HL-60/S4 treated with retinoic acid at 250 ng/mL for 4 days and 3 days (cell line): ENCODE measurements at regions not wholly inside any gene's neighbourhood (a gene's known extent, or its start where the extent isn't known, plus 50 kb on each side); places are given as distances from the start of the nearest gene placed in this dataset.

Experiments
- in situ Hi-C: fragments of 300-500 bp; cut with MboI; formaldehyde crosslinking; loops from 2 replicates; pipeline ENCODE4 v1.7.0; 2022; ENCODE audit warnings: low sequenced_read_pairs

DNA sequence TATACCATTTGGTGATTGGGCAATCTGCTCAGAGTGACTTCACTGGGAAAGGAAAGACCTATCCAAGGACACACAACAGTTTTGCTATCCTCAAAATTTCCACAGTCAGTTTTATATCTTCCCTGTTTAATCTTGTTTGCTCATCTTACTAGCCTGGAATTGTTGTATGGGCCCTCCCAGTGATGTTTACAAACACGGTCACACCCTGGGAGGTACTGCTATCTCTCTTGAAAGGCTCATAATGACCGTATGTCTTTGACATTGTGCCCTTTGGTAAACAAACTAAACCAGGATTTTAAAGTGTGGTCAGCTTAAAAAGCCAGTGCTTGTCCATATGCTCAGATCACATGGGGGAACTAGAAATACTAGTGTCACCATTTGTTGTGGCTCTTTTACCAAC, 277.0 kb downstream of the CDH2 start:
- in situ Hi-C loops: no loop called here

DNA sequence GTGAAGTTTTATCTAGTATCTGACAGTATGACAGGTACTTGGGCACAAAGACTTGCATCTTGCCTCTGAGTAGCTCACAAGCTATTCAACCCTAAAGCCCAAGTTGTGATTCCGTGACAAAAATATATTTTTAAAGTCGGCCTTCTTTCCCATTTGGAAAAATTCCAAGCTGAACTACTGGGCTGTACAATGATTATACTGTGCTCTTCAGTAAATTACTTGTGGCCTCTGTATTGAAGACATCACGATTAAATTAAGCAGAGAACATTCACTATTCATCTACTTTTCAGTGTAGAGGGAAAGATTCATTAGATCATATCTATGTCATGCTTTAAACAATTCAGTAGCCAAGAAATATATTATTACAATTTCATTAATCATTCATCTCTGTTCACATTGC, 282.2 kb downstream of the CDH2 start:
- in situ Hi-C loops: no loop called here

DNA sequence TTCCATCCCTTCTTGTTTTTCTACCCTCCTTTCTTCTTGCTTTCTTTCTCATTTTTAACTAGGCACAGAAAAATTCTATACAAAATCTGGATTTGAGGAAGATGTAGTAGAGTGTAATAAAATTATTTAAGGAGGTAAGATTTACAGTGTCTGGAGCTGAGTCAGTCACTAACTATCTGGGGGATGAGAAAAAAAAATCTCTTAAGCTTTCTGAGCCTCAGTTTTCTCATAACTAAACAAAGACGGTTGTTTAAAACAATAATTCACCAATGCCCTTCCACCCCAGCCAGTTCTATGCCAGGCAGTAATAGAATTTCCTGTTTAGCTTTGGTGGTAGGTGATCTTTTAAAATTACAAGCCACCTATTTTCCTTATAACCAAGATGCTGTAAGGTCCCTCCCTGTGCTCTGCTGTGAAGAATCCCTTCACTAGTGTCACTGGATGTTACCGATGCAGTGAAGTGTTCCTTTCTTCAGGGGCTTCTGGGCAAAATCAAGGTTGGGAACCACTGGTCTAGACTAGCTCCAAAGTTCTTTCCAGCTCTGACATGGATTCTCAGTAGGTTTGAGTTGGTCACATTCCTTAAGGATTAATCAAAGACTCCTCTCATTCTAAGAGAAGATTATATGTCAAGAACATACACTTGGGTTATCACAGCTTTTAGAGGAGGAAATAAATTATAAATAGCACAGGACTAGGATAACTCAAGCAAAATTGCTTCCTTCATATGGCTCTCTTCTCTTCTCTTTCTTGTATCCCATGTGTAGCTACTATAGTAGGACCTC, 289.0 kb downstream of the CDH2 start:
- in situ Hi-C loops: no loop called here

DNA sequence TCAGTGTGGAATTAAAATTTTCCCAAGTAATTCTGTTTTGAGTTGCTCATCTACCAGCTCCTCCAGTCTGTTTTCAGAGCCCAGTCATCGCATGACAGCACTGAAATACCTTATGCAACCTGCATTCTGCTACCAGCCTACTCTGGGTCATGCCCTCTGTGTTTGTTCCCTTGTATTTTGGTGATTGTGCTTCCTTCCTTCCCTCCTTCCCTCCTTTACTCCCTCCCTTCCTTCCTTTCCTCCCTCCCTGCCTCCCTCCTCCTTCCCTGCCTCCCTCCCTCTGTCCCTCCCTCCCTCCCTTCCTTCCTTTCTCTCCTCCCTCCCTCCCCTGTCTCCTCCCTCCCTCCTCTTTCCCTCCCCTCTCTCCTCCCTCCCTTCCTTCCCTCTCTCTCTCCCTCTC, 289.6 kb downstream of the CDH2 start:
- in situ Hi-C loops: no loop called here

DNA sequence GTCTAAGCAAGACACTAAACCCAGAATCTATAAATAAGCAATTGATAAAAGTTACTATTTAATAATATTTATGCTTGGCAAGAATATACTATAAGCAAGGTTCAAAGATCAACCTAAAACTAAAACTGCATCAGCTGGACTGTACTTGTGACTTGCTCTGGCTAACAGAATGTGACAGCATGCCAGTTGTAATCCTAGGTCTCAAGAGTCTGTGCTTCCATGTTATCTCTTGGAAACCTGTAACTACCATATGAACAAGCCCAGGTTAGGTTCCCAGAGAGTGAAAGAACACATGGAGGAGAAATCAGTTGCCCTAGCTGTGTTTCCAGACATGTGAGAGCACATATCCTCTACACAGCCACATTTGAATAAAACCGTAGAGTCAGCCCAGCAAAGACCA, 297.4 kb downstream of the CDH2 start:
- in situ Hi-C loops: no loop called here

DNA sequence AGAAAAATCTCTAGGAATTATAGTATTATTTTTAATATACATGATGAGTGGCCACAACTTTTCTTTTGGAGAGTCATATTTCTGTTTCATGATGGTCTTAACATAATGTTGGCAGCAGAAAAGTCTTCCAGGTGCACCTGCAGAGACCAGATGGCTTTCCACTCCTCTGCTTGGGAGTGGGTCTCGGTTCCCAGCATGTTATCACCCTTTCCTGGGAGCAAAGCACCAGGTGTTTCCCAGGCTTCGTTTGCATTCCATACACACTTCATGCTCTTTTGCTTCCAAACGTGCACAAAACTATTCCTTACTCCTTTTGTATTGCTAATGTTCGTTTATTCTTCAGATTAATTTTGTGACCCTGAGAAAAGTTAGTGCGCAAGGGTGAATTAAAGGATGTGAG, 305.2 kb downstream of the CDH2 start:
- in situ Hi-C loops: no loop called here

DNA sequence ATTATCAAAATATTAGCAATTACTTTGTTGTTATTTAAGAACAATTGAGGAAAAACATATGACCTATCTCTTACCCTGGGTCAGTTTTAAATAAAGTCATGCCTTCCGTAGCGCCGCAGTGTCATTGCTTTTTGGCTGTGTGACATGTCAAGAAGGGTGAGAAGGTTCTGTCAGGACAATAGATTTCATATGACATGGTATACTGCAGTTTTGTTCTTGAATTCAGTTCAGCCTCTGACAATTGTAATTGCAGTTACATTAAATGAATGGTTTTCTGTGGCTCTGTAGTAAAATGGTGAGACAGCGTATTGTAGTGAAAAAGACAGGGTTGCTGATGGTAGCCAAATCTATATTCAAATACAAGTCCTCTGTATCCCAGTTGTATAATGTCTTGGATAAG, 307.2 kb downstream of the CDH2 start:
- in situ Hi-C loops: no loop called here

DNA sequence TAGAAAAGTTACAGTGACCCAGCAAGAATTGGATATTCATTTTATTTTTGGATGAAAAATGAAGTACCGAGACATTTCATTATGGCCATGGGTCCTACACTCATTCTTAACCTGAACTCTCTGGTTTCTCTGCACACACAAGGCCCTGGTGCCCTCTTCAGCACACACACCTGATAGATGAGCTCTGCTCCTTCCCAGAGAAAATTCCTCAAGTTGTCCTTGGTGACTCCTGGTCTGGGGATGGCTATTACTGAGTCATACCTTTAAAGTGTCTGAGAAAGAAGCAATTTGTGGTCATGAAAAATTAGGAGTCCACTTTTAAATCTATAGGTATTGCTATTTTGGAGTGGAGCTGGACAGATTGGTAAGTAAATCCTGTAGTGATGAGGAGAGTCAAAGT, 311.5 kb downstream of the CDH2 start:
- in situ Hi-C loops: no loop called here

DNA sequence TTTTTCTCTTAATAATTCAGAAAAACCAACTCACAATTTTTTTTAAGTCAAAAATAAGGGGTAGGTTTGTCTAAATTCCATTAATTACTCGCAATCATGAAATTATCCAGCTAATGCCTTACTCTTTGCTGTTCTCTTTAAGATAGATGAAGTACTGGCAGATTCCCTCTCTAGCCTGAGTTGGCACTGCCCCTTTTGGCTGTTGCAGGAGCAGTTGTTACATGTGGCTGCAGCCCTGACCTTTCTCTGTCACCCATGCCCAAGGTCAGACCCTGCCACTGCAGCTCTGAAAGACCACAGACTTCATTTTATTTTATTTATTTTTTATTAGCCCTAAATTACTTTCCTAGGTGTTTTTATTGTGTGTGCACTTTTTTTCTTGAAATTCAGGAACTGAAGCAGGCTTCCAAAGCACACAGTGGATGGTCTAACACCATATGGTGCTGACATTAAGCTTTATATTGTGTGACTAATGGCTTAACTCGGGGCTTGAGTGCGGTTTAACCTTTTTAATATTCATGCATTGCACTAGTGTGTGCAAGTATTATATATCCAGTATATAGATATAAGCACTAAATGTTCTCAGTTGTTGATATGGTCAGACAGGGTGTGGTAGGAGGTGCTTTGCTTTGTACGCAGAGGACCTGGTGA, 313.0 kb downstream of the CDH2 start:
- in situ Hi-C loops: no loop called here

DNA sequence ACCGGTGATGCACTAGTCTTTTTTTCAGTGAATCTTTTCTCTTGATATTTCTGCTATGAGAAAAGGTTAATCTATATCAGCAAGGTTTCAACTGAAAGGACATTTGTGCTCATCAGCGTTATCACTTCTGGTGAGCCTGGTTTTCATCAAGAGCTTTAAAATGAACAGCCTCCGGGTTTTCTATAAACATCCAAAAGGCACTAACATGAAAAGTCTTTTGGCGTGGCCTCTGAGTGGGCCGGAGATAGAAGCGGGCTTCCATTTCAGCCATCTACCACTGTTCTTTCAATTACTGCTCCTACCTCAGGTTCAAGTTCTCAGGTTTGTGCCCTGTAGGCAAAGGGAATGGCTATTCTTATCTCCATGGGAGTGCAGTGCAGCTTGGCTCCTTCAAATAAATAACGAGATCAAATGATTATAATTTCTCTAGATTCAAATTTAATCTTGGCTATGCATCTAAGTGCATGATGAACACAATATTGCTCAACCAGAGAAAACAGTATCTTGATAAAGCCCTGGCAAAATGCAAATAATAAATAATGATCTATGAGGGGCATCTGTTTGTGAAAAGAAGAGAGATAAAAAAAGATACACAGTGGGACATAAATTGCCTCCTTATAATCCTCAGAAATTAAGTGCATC, 314.8 kb downstream of the CDH2 start:
- in situ Hi-C loops: no loop called here

DNA sequence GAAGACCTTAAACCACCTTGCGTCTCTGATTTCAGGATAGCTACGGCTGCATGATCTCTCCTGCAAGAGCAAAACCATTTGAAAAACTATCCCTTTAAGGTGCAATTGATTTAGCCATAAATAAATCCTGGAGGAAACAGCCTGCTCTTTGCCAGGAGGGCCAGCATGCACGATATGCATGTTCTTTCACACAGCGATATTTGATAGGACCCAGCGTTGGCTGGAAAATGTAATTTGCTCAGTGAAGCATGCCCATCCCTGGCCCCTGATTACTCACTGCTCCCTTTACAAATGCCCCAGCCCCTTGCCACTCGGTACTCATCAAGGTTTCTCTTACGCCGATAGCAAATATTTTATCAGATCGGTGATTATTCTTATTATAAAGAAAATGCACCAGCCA, 315.4 kb downstream of the CDH2 start:
- in situ Hi-C loops: no loop called here

DNA sequence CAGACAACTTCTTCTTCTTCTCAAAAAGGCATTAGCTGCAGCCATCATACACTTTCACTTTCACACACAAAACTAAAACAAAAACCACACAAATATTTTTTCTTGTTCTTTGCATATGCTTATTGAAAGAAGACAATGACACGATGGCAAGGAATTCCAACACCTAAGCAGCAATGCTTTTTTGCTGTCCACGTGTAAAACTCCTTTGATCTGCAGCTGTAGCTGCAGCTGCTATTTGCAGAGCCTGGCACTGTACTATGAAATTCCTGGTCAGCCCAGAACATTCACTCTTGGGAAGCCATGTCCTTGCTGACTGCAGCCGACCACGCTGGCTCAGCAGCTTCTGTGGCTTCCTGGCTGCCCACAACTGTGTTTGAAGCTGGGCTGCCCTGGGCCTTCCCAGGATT, 316.2 kb downstream of the CDH2 start:
- in situ Hi-C loops: no loop called here

DNA sequence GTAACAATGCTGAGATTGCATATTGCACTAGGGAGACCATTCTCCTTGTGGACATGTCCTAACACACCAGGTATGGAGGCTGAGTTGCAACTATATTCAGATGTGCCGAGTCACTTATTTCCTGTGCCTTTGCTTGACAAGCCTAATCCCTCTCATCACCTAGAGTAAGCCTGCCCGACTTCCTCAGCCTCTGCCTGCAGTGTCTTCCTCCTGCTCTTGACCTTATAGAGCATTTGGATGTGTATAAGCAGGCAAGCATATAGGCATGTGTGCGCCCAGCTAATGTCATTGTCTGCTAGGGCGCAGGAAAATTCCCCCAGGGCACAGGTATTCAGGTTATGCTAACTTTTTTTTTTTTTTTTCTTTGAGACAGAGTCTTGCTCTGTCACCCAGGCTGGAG, 316.9 kb downstream of the CDH2 start:
- in situ Hi-C loops: no loop called here

DNA sequence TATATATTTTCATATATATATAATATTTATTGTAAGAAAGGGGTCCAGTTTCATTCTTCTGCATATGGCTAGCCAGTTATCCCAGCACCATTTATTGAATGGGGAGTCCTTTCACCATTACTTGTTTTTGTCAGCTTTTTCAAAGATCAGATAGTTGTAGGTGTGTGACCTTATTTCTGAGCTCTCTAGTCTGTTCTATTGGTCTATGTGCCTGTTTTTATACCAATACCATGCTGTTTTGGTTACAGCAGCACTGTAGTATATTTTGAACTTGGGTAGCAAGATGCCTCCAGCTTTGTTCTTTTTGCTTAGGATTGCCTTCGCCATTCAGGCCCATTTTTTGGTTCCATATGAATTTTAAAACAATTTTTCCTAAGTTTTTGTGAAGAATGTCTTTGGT, 320.1 kb downstream of the CDH2 start:
- in situ Hi-C loops: no loop called here

DNA sequence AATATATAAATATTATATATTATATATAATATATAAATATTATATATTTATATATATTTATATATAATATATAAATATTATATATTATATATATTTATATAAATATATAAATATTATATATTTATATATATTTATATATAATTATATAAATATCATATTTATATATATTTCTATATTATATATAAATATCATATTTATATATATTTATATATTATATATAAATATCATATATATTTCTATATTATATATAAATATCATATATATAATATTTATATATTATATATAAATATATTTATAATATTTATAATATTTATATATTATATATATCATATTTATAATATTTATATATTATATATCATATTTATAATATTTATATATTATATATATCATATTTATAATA, 321.4 kb downstream of the CDH2 start:
- in situ Hi-C loops: no loop called here

DNA sequence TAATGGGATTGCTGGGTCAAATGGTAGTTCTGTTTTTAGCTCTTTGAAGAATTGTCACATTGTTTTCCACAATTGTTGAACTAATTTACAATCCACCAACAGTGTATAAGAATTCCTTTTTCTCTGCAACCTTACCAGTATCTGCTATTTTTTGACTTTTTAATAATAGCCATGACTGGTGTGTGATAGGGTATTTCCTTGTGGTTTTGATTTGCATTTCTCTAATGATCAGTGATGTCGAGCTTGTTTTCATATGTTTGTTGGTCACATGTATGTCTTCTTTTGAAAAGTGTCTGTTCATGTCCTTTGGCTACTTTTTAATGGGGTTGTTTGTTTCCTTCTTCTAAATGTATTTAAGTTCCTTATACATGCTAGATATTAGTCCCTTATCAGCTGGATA, 322.3 kb downstream of the CDH2 start:
- in situ Hi-C loops: no loop called here

DNA sequence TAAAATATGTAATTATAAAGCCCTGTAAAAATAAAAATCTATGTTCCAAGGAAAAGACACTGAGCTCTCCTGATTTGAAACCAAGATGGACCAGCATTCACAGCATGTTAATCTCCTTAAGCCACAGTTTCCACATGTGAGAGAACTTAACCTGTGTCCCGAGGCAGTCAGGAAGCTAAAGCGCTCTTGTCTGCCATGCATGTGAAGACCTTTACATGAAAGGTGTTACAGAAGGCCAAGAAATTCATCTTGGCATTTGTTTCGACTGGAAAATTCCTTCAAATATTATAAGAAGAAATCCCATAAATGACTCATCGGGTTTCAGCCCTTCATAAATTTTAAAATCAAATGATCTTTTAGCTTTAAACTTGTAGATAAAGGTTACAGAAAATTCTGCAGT, 328.6 kb downstream of the CDH2 start:
- in situ Hi-C loops: no loop called here

DNA sequence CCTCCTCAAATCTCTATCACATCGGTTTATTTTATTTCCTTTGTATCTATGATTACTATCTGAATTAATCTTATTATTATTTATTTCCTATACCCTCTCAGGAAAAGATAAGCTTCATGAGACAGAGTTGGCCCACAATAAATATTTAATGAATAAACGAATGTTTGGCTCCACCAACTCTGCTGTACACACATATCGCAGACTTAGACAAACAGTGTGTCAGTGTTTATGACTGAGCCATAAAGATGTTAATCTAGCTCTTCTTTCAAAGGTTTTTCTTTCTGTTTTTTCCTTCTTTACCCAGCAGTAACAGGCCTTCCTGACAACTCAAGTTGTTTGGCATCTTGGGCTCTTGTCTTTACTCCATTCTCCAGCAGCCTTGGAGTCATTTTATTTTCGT, 329.5 kb downstream of the CDH2 start:
- in situ Hi-C loops: no loop called here

DNA sequence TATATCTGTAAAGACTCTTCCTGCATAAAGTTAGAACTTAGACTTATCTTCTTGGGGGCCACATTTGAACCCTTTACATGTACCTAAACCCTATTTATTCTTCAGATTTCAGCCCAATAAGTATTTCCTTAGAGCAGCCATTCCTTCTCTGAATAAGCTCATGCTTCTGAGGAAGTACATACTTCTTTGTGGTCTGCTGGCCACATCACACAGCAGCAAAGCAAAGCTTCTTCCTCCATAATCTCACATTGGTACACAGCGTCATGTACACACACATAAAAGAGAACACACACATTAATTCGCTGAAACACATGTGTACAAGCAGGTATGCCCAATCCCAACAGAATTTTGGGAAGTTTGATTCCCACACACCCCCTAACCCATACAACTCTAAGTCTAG, 331.0 kb downstream of the CDH2 start:
- in situ Hi-C loops: no loop called here

DNA sequence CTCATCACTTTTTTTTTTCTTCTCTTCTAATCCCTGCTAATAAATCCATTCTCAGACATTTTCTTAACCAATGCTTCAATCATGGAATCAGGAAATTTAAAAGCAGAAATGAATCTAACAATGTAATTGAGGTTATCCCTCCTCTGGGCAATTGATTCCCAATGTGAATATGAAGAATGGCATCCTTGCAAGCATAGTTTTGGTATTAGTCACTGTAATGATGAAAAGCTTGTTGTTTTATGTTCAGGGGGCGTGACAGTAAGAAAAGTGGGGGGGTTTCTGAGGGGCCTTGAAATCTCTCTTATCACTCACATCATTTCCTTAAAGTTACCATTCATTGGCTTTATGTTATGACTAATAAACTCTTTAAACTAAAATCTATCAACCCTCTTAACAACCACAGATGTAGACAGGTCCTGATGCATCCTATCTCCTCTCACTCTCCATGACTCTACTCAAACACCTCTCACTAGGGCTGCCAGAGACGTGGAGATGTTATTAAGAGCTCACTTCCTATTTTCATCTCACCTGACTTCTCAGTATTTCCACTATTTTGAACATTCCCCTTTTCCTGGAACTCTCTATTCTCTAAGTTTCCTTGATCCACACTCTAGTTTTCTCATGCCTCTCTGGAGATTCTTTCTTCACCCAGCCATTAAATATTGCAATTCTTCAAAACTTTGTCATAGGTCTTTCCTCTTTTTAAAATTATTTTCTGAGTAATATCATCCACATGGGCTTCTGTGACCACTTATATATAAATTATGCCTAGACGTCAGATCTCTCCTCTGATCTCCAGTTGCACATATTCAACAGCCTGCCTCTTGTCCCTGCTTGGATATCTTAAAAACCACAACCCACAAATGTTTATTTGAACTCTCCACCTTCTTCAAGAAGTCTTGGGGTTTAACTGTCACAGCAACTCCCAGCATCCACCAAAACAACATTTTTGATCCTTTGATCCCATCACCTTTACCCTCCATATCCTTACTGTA, 332.9 kb downstream of the CDH2 start:
- in situ Hi-C loops: no loop called here

DNA sequence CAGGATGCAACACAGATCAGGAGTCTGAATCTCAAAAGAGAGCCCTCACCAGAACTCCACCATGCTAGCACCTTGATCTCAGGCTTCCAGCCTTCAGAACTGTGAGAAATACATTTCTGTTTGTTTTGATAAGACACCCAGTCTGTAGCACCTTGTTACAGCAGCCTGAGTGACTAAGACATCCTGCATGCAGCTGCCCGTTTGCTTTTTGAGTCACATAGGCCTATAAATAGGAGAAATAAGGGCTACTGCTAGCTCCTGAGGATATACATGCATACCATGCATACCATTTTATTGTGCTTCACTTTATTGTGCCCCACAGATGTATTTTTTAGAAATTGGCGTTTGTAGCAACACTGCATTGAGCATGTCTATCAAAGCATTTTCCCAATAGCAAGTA, 337.8 kb downstream of the CDH2 start:
- in situ Hi-C loops: no loop called here
